ENCODE measurements at regions not wholly inside any gene's neighbourhood (a gene's known extent, or its start where the extent isn't known, plus 50 kb on each side); places are given as distances from the start of the nearest gene placed in this dataset.
"Not testable (repeated sequence)": the region's sequence is repeated elsewhere in the genome, so short reads cannot be mapped to it uniquely, and the experiment has no call there.

- no peak for DNase-seq
These were observed 300.4 kb upstream of the CLEC14A start for GRCh38 chr14:38556252-38556651.

- no peak for DNase-seq
These were observed 298.1 kb upstream of the CLEC14A start for GRCh38 chr14:38554026-38554425.

GRCh38 chr14:38553586-38553985 is 297.7 kb upstream of the CLEC14A start:
- no peak for DNase-seq

GRCh38 chr14:38549564-38549963 is 293.7 kb upstream of the CLEC14A start:
- DNase-seq, result no peak

GRCh38 chr14:38547961-38548490 is 292.1 kb upstream of the CLEC14A start:
- no peak for DNase-seq

- no peak for DNase-seq
These were observed 291.1 kb upstream of the CLEC14A start for GRCh38 chr14:38546932-38547551.

- DNase-seq, result no peak
These were observed 288.9 kb upstream of the CLEC14A start for GRCh38 chr14:38544776-38545175.

- not testable (repeated sequence) for DNase-seq
These were observed 288.0 kb upstream of the CLEC14A start for GRCh38 chr14:38543851-38544250.

- DNase-seq, result not testable (repeated sequence)
These were observed 282.2 kb upstream of the CLEC14A start for GRCh38 chr14:38538053-38538452.

GRCh38 chr14:38536376-38537038 is 280.6 kb upstream of the CLEC14A start:
- no peak for DNase-seq

- no peak for DNase-seq
These were observed 272.7 kb upstream of the CLEC14A start for GRCh38 chr14:38528582-38528981.

- no peak for DNase-seq
These were observed 271.6 kb upstream of the CLEC14A start for GRCh38 chr14:38527502-38527878.

- no peak for DNase-seq
These were observed 271.1 kb upstream of the CLEC14A start for GRCh38 chr14:38526826-38527501.

- DNase-seq, result no peak
These were observed 269.0 kb upstream of the CLEC14A start for GRCh38 chr14:38524636-38525509.

GRCh38 chr14:38522724-38523123 is 266.8 kb upstream of the CLEC14A start:
- DNase-seq, result no peak

GRCh38 chr14:38521591-38521990 is 265.7 kb upstream of the CLEC14A start:
- DNase-seq, result no peak

GRCh38 chr14:38517426-38517825 is 261.5 kb upstream of the CLEC14A start:
- DNase-seq, result no peak

GRCh38 chr14:38512236-38512635 is 256.3 kb upstream of the CLEC14A start:
- no peak for DNase-seq

- no peak for DNase-seq
These were observed 251.4 kb upstream of the CLEC14A start for GRCh38 chr14:38507299-38507698.

GRCh38 chr14:38505973-38506249 is 250.0 kb upstream of the CLEC14A start:
- DNase-seq, result no peak

GRCh38 chr14:38505221-38505972 is 249.5 kb upstream of the CLEC14A start:
- DNase-seq, result no peak

- DNase-seq, result no peak
These were observed 248.3 kb upstream of the CLEC14A start for GRCh38 chr14:38504175-38504574.
